WERI-Rb-1 (cell line): ENCODE measurements at regions not wholly inside any gene's neighbourhood (a gene's known extent, or its start where the extent isn't known, plus 50 kb on each side); places are given as distances from the start of the nearest gene placed in this dataset.

Experiments
- DNase-seq: peaks from one replicate; pipeline ENCODE4 v3.0.0-alpha.2; 2020
- H3K27ac ChIP-seq: fragments of 250-450 bp; sonication (Bioruptor Pico); 2 replicates; pipeline ENCODE4 v1.5.1; 2020; ENCODE audit warnings: mild to moderate bottlenecking, moderate library complexity
- H3K27me3 ChIP-seq: fragments of 250-450 bp; sonication (Bioruptor Pico); 2 replicates; pipeline ENCODE4 v1.5.1; 2021; ENCODE audit warnings: mild to moderate bottlenecking, low read depth, moderate library complexity; ENCODE audit not compliant: insufficient read depth, severe bottlenecking
- H3K36me3 ChIP-seq: fragments of 250-450 bp; sonication (Bioruptor Pico); 2 replicates; pipeline ENCODE4 v1.5.1; 2020; ENCODE audit warnings: mild to moderate bottlenecking, moderate library complexity
- H3K4me3 ChIP-seq: 2 replicates; pipeline ENCODE4 v1.5.1; 2011; ENCODE audit warnings: low read depth, mild to moderate bottlenecking, control low read depth, low read length
- H3K9me3 ChIP-seq: fragments of 250-450 bp; sonication (Bioruptor Pico); 2 replicates; pipeline ENCODE4 v1.5.1; 2021; ENCODE audit warnings: mild to moderate bottlenecking, moderate library complexity; ENCODE audit not compliant: severe bottlenecking
- CTCF ChIP-seq: IDR thresholded peaks from 2 replicates; pipeline ENCODE4 v1.5.1; 2011; ENCODE audit warnings: low read depth, mild to moderate bottlenecking, control low read depth, inconsistent platforms, low read length

GRCh38 chr10:107379601-107380000 is 215.1 kb upstream of the SORCS1 start:
- no peak for TF ChIP-seq CTCF

GRCh38 chr10:107371801-107372200 is 207.3 kb upstream of the SORCS1 start:
- Histone ChIP-seq H3K27me3 (no peaks in the 10 kb centered on the region), H3K4me3 (no peak overlapping the region), H3K36me3 (no peaks in the 10 kb centered on the region), H3K27ac (no peak overlapping the region), H3K9me3 (no peaks in the 10 kb centered on the region)
- TF ChIP-seq CTCF = no peak
- no peak for DNase-seq

More at GRCh38 chr10:107379601-107380000, 215.1 kb upstream of the SORCS1 start:
- Histone ChIP-seq H3K27ac (no peak overlapping the region), H3K9me3 (no peaks in the 10 kb centered on the region), H3K4me3 (no peak overlapping the region), H3K27me3 (no peaks in the 10 kb centered on the region), H3K36me3 (no peaks in the 10 kb centered on the region)
- no peak for DNase-seq

DNA sequence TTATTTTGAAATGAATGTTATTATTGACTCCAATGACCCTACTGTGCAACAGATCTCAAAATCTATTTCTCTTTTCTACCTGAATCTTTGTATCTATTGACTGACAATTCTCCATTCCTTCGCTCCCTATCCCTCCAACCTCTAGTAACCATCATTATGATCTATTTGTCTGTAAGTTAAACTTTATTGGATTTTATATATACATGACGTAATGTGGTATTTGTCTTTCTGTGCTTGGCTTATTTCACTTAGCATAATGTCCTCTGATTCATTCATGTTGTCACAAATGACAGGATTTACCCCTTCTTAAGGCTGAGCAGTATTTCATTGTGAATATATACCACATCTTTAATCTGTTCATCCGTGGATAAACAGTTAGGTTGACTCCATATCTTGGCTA is 200.4 kb upstream of the SORCS1 start:
- no peaks in the 10 kb centered on the region for H3K36me3 ChIP-seq
- H3K27me3 ChIP-seq = no peaks in the 10 kb centered on the region
- no peaks in the 10 kb centered on the region for H3K9me3 ChIP-seq
- TF ChIP-seq CTCF = no peak
- no peak overlapping the region for H3K4me3 ChIP-seq
- no peak for DNase-seq
- H3K27ac ChIP-seq = no peak overlapping the region

- H3K9me3 ChIP-seq = no peaks in the 10 kb centered on the region
- no peak overlapping the region for H3K4me3 ChIP-seq
- H3K36me3 ChIP-seq = no peaks in the 10 kb centered on the region
- no peak overlapping the region for H3K27ac ChIP-seq
- H3K27me3 ChIP-seq = no peaks in the 10 kb centered on the region
- no peak for DNase-seq
- TF ChIP-seq CTCF = no peak
Measured at GRCh38 chr10:107362306-107362705, 197.8 kb upstream of the SORCS1 start.

DNA sequence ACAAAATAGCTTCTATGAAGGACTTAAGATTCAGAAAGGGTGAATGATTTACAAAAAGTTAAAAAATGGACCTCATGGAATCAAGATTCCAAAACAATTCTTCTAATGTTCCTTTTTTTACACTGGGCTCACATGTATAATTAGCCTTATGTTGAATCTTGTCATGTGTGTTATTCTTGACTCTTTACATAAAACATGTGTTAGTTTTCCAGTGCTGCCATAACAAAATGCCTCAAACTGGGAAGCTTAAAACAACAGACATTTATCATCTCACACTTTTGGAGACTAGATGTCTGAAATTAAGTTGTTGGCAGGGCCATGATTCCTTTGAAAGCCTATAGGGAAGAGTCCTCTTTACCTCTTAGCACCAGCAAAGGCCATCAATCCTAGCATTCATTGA is 192.5 kb upstream of the SORCS1 start:
- H3K36me3 ChIP-seq = no peaks in the 10 kb centered on the region
- no peak for TF ChIP-seq CTCF
- no peak for DNase-seq

GRCh38 chr10:107356396-107356795 is 191.9 kb upstream of the SORCS1 start:
- no peak for TF ChIP-seq CTCF
- Histone ChIP-seq H3K27ac (no peak overlapping the region), H3K27me3 (no peaks in the 10 kb centered on the region), H3K9me3 (no peaks in the 10 kb centered on the region), H3K36me3 (no peaks in the 10 kb centered on the region), H3K4me3 (no peak overlapping the region)
- no peak for DNase-seq

More for the DNA sequence above, 192.5 kb upstream of the SORCS1 start:
- H3K4me3 ChIP-seq = no peak overlapping the region
- H3K27me3 ChIP-seq = no peaks in the 10 kb centered on the region
- no peaks in the 10 kb centered on the region for H3K9me3 ChIP-seq
- no peak overlapping the region for H3K27ac ChIP-seq
